Stimulated activated CD4-positive, alpha-beta T cell treated with anti-CD3 and anti-CD28 coated beads, Interleukin-1b, Interleukin-23, amount 100 ng/mL, for 4 hours (primary cell): ENCODE measurements at regions not wholly inside any gene's neighbourhood (a gene's known extent, or its start where the extent isn't known, plus 50 kb on each side); places are given as distances from the start of the nearest gene placed in this dataset.

ENCODE experiments used
- DNase-seq, 2 donors: peaks; one replicate each; pipeline ENCODE4 v3.0.0-alpha.2; 2020; ENCODE audit warnings: low read depth in 2 of 2

- no peak for DNase-seq
Measured at GRCh38 chr6:84278321-84278998, 51.0 kb upstream of the CEP162 start.
